DND-41 (cell line): ENCODE measurements at regions not wholly inside any gene's neighbourhood (a gene's known extent, or its start where the extent isn't known, plus 50 kb on each side); places are given as distances from the start of the nearest gene placed in this dataset.

Source experiments
- CTCF ChIP-seq: IDR thresholded peaks from 2 replicates; pipeline ENCODE4 v1.5.1; 2012; ENCODE audit warnings: borderline replicate concordance, low read length, moderate library complexity, mild to moderate bottlenecking; ENCODE audit not compliant: poor library complexity, severe bottlenecking; ENCODE audit errors: extremely low read depth
- EZH2 ChIP-seq: IDR thresholded peaks from 3 replicates; pipeline ENCODE4 v1.6.1; 2012; ENCODE audit warnings: borderline replicate concordance, low read depth, mild to moderate bottlenecking, moderate library complexity, low read length, inconsistent platforms; ENCODE audit not compliant: severe bottlenecking

GRCh38 chr4:84050015-84050414, 449.1 kb downstream of the NKX6-1 start:
- no peak for TF ChIP-seq CTCF
- no peak for TF ChIP-seq EZH2
